Loucy (cell line): ENCODE measurements at regions not wholly inside any gene's neighbourhood (a gene's known extent, or its start where the extent isn't known, plus 50 kb on each side); places are given as distances from the start of the nearest gene placed in this dataset.

ENCODE experiments used
- CTCF ChIP-seq: fragments of 200-600 bp; sonication (generic); conservative IDR thresholded peaks from 2 replicates; pipeline ENCODE4 v1.5.1; 2014; ENCODE audit warnings: mild to moderate bottlenecking, antibody characterized with exemption, low read length
- EZH2phosphoT487 ChIP-seq: fragments of 200-600 bp; IDR thresholded peaks from 2 replicates; pipeline ENCODE4 v1.6.1; 2018; ENCODE audit warnings: antibody characterized with exemption, mild to moderate bottlenecking, moderate library complexity, borderline replicate concordance

- TF ChIP-seq CTCF = no peak
- TF ChIP-seq EZH2phosphoT487 = no peak
These were observed 497.8 kb upstream of the SEMA6A start for GRCh38 chr5:117072439-117072838.
